ENCODE measurements at regions not wholly inside any gene's neighbourhood (a gene's known extent, or its start where the extent isn't known, plus 50 kb on each side); places are given as distances from the start of the nearest gene placed in this dataset.

- no peak overlapping the region for H3K4me2 ChIP-seq
- no TSS peak for BruUV-seq (replicated peaks)
- no peaks in the 10 kb centered on the region for H3K9me2 ChIP-seq (ENCODE audit: insufficient read depth)
- intact Hi-C loops (cut with micrococcal nuclease; ENCODE audit: unreplicated experiment): no loop called here
- H3K36me3 ChIP-seq (ENCODE audit: low read depth): no peaks in the 10 kb centered on the region
- no peak for DNase-seq
- ChIA-PET POLR2A (ENCODE audit: unreplicated experiment) (no interaction called here), CTCF (no interaction called here)
- H3K4me3 ChIP-seq: no peak overlapping the region
- no peaks in the 10 kb centered on the region for H3K79me2 ChIP-seq (ENCODE audit: low read depth)
- H3K4me1 ChIP-seq (replicated peaks; ENCODE audit: insufficient read depth): no peaks in the 10 kb centered on the region
- no peaks in the 10 kb centered on the region for H4K20me1 ChIP-seq (ENCODE audit: insufficient read depth)
- no peaks in the 10 kb centered on the region for H3F3A ChIP-seq (ENCODE audit: insufficient read depth, low read depth)
- H3K27me3 ChIP-seq (ENCODE audit: insufficient read depth, low read depth): 0 out of 2 replicates have a peak, but pooled peaks cover 4% of the 10 kb centered on the region
- H2AFZ ChIP-seq: no peak overlapping the region
- H3K27ac ChIP-seq: no peak overlapping the region
- H3K9me3 ChIP-seq (ENCODE audit: insufficient read depth, low read depth): no peaks in the 10 kb centered on the region
- no peak for TF ChIP-seq EZH2 (IDR thresholded peaks at IDR 0.05; ENCODE audit: low read depth)
- TF ChIP-seq CTCF (conservative IDR thresholded peaks at IDR 0.05): no peak
These were observed 53.2 kb upstream of the MRPS6 start for GRCh38 chr21:34020005-34020847.

- ChIA-PET POLR2A (ENCODE audit: unreplicated experiment) (interaction anchor here (0.5 kb wide), 1 partner anchor 72 kb away, joined by 5 read pairs; no protein-coding TSS in a partner anchor), CTCF (no interaction called here)
- Histone ChIP-seq H3F3A (ENCODE audit: insufficient read depth, low read depth) (no peaks in the 10 kb centered on the region), H3K36me3 (ENCODE audit: low read depth) (no peaks in the 10 kb centered on the region), H3K79me2 (ENCODE audit: low read depth) (no peaks in the 10 kb centered on the region), H3K9me3 (ENCODE audit: insufficient read depth, low read depth) (no peaks in the 10 kb centered on the region), H4K20me1 (ENCODE audit: insufficient read depth) (no peaks in the 10 kb centered on the region), H2AFZ (no peak overlapping the region), H3K4me2 (no peak overlapping the region), H3K4me1 (replicated peaks; ENCODE audit: insufficient read depth) (no peaks in the 10 kb centered on the region), H3K9me2 (ENCODE audit: insufficient read depth) (no peaks in the 10 kb centered on the region), H3K4me3 (no peak overlapping the region), H3K27ac (no peak overlapping the region), H3K27me3 (ENCODE audit: insufficient read depth, low read depth) (0 out of 2 replicates have a peak, but pooled peaks cover 6% of the 10 kb centered on the region)
- BruUV-seq (replicated peaks): no TSS peak
- DNase-seq: no peak
- no peak for TF ChIP-seq CTCF (conservative IDR thresholded peaks at IDR 0.05)
- TF ChIP-seq EZH2 (IDR thresholded peaks at IDR 0.05; ENCODE audit: low read depth): no peak
- intact Hi-C loops (cut with micrococcal nuclease; ENCODE audit: unreplicated experiment): no loop called here
These were observed 54.0 kb upstream of the MRPS6 start for GRCh38 chr21:34019402-34019801.

GRCh38 chr21:34018910-34019309 is 54.5 kb upstream of the MRPS6 start:
- no peaks in the 10 kb centered on the region for H3K79me2 ChIP-seq (ENCODE audit: low read depth)
- no peak overlapping the region for H2AFZ ChIP-seq
- ChIA-PET POLR2A (ENCODE audit: unreplicated experiment) (interaction anchor here (0.5 kb wide), 1 partner anchor 71 kb away, joined by 5 read pairs; no protein-coding TSS in a partner anchor), CTCF (no interaction called here)
- H3K27ac ChIP-seq: no peak overlapping the region
- H3K4me2 ChIP-seq: no peak overlapping the region
- no peaks in the 10 kb centered on the region for H3K4me1 ChIP-seq (replicated peaks; ENCODE audit: insufficient read depth)
- TF ChIP-seq CTCF (conservative IDR thresholded peaks at IDR 0.05) (no peak), EZH2 (IDR thresholded peaks at IDR 0.05; ENCODE audit: low read depth) (no peak)
- H4K20me1 ChIP-seq (ENCODE audit: insufficient read depth): no peaks in the 10 kb centered on the region
- H3K4me3 ChIP-seq: no peak overlapping the region
- 0 out of 2 replicates have a peak, but pooled peaks cover 9% of the 10 kb centered on the region for H3K27me3 ChIP-seq (ENCODE audit: insufficient read depth, low read depth)
- no peaks in the 10 kb centered on the region for H3K9me2 ChIP-seq (ENCODE audit: insufficient read depth)
- no peak for DNase-seq
- no TSS peak for BruUV-seq (replicated peaks)
- no peaks in the 10 kb centered on the region for H3F3A ChIP-seq (ENCODE audit: insufficient read depth, low read depth)
- H3K36me3 ChIP-seq (ENCODE audit: low read depth): no peaks in the 10 kb centered on the region
- intact Hi-C loops (cut with micrococcal nuclease; ENCODE audit: unreplicated experiment): no loop called here
- no peaks in the 10 kb centered on the region for H3K9me3 ChIP-seq (ENCODE audit: insufficient read depth, low read depth)
